Right lobe of liver (tissue), 4 donors: ENCODE measurements at regions not wholly inside any gene's neighbourhood (a gene's known extent, or its start where the extent isn't known, plus 50 kb on each side); places are given as distances from the start of the nearest gene placed in this dataset.

Experiments used
- POLR2A ChIP-seq: fragments of 450-650 bp; IDR thresholded peaks from one replicate; pipeline ENCODE4 v1.6.1; 2017; ENCODE audit warnings: antibody characterized with exemption, mild to moderate bottlenecking
- TF ChIP-seq, protein P1 (sequence below), 4 donors: fragments of 200-600 bp in 3 of 4; fragments of 450-650 bp in 1 of 4; IDR thresholded peaks; one replicate each; pipeline versions ENCODE4 v1.5.1 to v1.8.0; 2016 to 2022; ENCODE audit warnings: antibody characterized with exemption in 4 of 4, mild to moderate bottlenecking in 2 of 4
- donor health status: DM: no; HTN: no; CAD: no.
- donor health status: DM: no; HTN: no; CAD: no.
- donor health status: DM: no; HTN: yes; CAD: no.

DNA sequence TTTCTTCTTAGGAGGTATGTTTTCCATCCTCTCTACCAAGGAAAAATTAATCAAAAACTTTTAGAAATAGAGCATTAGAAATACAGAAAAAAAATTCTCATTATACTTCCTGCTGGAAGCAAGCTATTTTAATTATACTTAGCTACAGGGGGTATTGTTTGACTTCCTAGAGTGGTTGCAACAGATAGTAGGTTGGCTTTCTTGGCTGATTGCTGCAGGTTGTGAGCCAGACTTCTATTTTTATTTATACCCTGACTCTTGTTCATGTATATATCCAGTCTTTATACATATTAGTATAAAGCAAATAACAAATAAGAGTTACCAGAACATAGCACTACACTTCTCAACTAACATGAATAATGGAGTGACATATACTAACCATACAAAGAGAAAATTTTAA is 460.8 kb upstream of the REG3G start:
- TF ChIP-seq, protein P1, sequence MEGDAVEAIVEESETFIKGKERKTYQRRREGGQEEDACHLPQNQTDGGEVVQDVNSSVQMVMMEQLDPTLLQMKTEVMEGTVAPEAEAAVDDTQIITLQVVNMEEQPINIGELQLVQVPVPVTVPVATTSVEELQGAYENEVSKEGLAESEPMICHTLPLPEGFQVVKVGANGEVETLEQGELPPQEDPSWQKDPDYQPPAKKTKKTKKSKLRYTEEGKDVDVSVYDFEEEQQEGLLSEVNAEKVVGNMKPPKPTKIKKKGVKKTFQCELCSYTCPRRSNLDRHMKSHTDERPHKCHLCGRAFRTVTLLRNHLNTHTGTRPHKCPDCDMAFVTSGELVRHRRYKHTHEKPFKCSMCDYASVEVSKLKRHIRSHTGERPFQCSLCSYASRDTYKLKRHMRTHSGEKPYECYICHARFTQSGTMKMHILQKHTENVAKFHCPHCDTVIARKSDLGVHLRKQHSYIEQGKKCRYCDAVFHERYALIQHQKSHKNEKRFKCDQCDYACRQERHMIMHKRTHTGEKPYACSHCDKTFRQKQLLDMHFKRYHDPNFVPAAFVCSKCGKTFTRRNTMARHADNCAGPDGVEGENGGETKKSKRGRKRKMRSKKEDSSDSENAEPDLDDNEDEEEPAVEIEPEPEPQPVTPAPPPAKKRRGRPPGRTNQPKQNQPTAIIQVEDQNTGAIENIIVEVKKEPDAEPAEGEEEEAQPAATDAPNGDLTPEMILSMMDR (IDR thresholded peaks at IDR 0.05) = no peak
- no peak for TF ChIP-seq POLR2A
